ENCODE measurements at regions not wholly inside any gene's neighbourhood (a gene's known extent, or its start where the extent isn't known, plus 50 kb on each side); places are given as distances from the start of the nearest gene placed in this dataset.
"Not testable (repeated sequence)": the region's sequence is repeated elsewhere in the genome, so short reads cannot be mapped to it uniquely, and the experiment has no call there.

GRCh38 chr6:119523556-119523955 is 174.0 kb upstream of the MAN1A1 start:
- DNase-seq (ENCODE audit: low spot score), result no peak

GRCh38 chr6:119521251-119521650 is 171.7 kb upstream of the MAN1A1 start:
- no peak for DNase-seq (ENCODE audit: low spot score)

GRCh38 chr6:119517428-119517827 is 167.9 kb upstream of the MAN1A1 start:
- DNase-seq (ENCODE audit: low spot score), result no peak

GRCh38 chr6:119514345-119514744 is 164.8 kb upstream of the MAN1A1 start:
- no peak for DNase-seq (ENCODE audit: low spot score)

GRCh38 chr6:119511024-119511423 is 161.5 kb upstream of the MAN1A1 start:
- DNase-seq (ENCODE audit: low spot score), result no peak

- no peak for DNase-seq (ENCODE audit: low spot score)
Measured at GRCh38 chr6:119510246-119510645, 160.7 kb upstream of the MAN1A1 start.

GRCh38 chr6:119506631-119507174 is 157.1 kb upstream of the MAN1A1 start:
- DNase-seq (ENCODE audit: low spot score), result no peak

GRCh38 chr6:119501798-119502483 is 152.4 kb upstream of the MAN1A1 start:
- DNase-seq (ENCODE audit: low spot score), result no peak

- DNase-seq (ENCODE audit: low spot score), result no peak
Measured at GRCh38 chr6:119499797-119500196, 150.2 kb upstream of the MAN1A1 start.

- DNase-seq (ENCODE audit: low spot score), result no peak
Measured at GRCh38 chr6:119497988-119498727, 148.6 kb upstream of the MAN1A1 start.

- no peak for DNase-seq (ENCODE audit: low spot score)
Measured at GRCh38 chr6:119495230-119495683, 145.7 kb upstream of the MAN1A1 start.

- no peak for DNase-seq (ENCODE audit: low spot score)
Measured at GRCh38 chr6:119493980-119494379, 144.4 kb upstream of the MAN1A1 start.

- not testable (repeated sequence) for DNase-seq (ENCODE audit: low spot score)
Measured at GRCh38 chr6:119491112-119491511, 141.6 kb upstream of the MAN1A1 start.

GRCh38 chr6:119490050-119490449 is 140.5 kb upstream of the MAN1A1 start:
- not testable (repeated sequence) for DNase-seq (ENCODE audit: low spot score)

- DNase-seq (ENCODE audit: low spot score), result no peak
Measured at GRCh38 chr6:119484598-119484997, 135.0 kb upstream of the MAN1A1 start.

- DNase-seq (ENCODE audit: low spot score), result no peak
Measured at GRCh38 chr6:119483908-119484307, 134.3 kb upstream of the MAN1A1 start.

GRCh38 chr6:119482850-119483285 is 133.3 kb upstream of the MAN1A1 start:
- DNase-seq (ENCODE audit: low spot score), result no peak

GRCh38 chr6:119481976-119482375 is 132.4 kb upstream of the MAN1A1 start:
- no peak for DNase-seq (ENCODE audit: low spot score)

- DNase-seq (ENCODE audit: low spot score), result no peak
Measured at GRCh38 chr6:119480961-119481497, 131.5 kb upstream of the MAN1A1 start.

- DNase-seq (ENCODE audit: low spot score), result no peak
Measured at GRCh38 chr6:119479860-119480655, 130.5 kb upstream of the MAN1A1 start.

GRCh38 chr6:119476554-119476953 is 127.0 kb upstream of the MAN1A1 start:
- no peak for DNase-seq (ENCODE audit: low spot score)
